Stimulated activated CD8-positive, alpha-beta memory T cell treated with anti-CD3 and anti-CD28 coated beads, Interleukin-15, amount 100 ng/mL, for 1 hour (primary cell): ENCODE measurements at regions not wholly inside any gene's neighbourhood (a gene's known extent, or its start where the extent isn't known, plus 50 kb on each side); places are given as distances from the start of the nearest gene placed in this dataset.
"Not testable (repeated sequence)": the region's sequence is repeated elsewhere in the genome, so short reads cannot be mapped to it uniquely, and the experiment has no call there.

Source experiments
- DNase-seq: peaks from one replicate; pipeline ENCODE4 v3.0.0-alpha.2; 2020; ENCODE audit warnings: low read depth

DNA sequence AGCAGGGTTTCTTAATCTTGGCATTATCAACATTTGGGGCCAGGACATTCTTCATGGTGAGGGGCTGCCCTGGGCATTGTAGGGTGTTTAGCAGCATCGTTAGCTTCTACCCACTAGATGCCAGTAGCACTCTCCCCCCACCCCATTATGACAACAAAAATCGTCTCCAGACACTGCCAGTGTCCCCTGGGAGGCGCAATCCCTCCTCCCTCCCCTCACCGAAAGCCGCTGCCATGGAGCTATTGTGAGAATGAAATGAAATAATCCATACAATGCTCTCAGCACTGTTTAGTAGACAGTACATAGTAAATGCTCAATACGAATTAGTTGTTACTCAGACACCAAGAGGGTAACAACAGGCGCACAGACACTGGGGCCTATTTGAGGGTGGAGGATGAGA, 502.9 kb downstream of the NPIPA7 start:
- DNase-seq, result no peak

DNA sequence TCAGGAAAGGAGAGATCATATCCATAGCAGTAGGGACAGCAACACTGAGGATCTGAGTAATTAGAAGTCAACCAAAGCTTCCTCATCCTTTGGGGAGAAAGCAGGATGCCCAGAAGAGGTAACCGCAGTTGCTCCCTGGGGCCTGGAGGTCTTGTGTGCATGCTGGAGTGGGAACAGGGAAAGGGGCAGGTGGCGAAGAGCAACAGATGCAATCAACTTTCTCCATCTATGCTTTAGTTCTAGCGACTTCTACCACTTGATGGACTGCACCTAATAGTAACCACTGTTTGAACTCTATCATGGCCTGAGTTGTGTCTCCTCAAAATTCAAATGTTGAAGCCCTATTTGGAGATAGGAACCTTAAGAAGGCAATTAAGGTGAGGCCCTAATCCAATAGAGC, 503.8 kb downstream of the NPIPA7 start:
- no peak for DNase-seq

DNA sequence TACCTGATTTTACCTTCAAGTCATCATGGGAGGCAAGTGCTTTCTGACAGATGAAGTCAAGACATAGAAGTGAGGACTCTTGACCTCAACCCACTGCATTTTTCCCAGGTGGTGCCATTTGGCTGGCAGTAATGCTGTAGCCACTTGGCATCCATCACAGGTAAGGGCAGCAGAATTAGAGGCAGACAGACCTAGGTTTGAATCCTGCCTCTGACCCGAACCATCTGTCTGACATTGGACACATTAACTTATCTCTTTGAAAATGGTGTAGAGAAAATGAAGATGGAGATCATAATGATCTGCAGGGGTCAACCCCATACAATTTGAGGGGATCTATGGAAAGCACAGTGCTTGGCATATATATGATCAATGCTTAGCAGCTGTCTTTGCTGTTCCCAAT, 505.5 kb downstream of the NPIPA7 start:
- DNase-seq, result no peak

DNA sequence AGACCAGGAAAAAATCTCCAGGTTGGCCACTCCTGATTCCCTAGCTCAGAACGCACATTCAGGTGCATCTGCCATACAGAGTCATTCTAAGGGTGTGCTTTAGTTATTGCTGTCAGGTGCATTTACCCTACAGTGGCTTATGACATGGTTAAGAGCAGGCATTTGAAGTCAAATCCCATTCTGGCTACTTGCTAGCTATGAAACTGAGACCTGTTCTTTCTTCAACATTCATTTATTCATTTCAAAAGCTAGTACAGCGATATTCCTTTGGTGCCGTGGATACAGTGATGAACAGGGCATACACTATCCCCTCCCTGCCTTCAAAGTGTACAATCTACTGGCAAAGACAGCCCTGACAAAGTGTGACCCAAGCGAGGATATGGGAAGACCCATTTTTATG, 508.3 kb downstream of the NPIPA7 start:
- no peak for DNase-seq

DNA sequence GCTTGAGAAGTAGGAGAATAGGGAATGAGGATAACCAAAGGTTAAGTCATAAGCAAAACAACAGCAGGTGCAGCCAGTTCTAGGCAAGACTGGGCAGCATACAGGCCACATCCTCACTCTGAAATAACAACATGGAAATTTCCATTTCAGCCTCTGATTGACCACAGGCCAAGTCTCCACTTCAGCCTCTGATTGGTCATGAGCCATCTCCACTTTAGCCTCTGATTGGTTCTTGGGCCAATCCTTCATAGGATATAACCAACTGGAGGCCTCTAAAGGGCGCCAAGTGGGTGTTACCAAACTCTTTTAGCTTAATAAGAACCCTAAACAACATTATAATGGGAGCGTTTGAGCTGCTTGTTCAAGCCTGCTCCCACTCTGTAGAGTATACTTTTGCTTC, 512.0 kb downstream of the NPIPA7 start:
- DNase-seq, result no peak

DNA sequence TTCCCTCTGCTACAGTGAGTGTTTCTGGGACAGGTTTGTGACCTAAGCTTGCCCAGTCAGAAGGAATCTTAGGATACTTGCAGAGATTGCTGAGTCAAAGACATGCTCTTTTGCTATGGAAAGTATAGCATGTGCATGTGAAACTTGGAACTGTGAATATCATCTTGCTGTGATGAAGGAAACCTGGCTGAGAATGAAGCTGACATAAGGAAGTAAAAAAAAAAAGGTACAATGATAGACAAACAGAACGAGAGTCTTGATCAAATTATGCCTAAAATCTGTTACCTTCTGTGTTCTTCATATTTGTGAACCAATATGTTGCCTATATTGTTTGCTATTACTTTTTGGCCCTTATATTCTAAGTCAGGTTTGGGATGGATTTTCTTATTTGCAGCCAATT, 525.7 kb downstream of the NPIPA7 start:
- DNase-seq, result no peak

DNA sequence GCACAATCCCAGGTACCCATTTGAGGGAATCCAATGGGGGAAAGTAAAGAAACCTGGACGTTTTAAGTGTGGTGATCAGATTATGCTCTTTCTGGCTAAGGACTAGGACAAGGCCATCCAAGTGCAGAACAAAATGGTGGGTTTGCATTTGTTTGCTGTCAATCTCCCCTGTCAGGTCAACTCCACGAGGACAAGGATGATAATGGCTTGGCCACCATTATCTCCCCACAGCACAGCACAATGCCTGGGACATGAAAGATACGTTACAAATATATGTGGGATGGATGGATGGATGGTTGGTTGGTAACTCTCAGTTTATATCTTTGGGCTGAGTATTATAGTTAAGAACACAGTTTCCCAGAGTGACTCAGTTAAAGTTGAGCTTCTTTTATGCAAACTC, 526.9 kb downstream of the NPIPA7 start:
- no peak for DNase-seq

DNA sequence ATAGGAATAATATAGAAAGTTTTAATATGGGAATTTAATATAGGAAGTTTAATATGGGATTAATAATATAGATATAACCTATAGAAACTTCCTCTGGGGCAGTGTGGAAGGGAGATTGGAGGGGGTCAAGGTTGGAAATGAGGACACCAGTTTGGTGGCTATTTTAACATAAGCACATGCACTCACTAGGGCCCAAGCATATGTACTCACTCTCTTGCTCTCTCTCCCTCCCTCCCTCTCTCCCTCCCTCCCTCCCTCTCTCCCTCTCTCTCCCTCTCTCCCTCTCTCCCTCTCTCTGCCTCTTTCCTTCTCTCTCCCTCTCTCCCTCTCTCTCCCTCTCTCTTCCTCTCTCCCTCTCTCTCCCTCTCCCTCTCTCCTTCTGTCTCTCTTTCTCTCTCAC, 528.1 kb downstream of the NPIPA7 start:
- no peak for DNase-seq

DNA sequence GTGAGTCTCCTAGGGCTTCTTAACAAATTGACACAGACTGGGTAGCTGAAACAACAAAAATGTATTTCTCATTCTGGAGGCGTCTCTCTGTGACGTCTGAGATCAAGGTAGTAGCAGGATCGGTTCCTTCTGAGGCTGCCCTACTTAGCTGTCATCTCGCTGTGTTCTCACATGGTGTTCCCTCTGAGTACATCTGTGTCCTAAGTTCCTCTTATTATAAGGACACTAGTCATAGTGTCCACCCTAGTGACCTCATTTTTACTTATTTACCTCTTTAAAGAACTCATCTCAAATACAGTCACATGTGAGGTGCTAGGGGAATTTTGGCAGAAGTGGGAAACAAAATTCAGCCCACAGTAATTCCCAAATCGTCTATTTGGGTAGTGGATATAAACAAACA, 529.1 kb downstream of the NPIPA7 start:
- DNase-seq, result no peak

DNA sequence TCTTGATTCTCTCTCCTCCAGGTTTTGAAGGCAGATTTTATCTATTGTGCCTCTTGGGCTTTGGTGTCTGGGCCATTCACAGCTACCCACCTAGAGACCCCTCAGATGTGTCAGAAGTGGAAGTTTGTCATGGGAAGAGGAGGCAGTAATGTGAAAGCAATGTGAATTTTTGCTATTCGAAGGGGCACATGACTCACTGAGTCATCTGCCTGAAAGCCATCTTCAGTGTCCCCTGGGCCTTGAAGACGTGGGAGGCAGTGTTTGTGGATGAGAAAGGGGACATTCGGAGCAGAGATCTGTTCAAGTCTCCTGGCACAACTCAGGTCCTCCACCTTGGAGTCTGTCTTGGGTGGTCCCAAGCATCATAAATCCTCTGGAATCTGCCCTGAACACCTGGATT, 530.2 kb downstream of the NPIPA7 start:
- no peak for DNase-seq

DNA sequence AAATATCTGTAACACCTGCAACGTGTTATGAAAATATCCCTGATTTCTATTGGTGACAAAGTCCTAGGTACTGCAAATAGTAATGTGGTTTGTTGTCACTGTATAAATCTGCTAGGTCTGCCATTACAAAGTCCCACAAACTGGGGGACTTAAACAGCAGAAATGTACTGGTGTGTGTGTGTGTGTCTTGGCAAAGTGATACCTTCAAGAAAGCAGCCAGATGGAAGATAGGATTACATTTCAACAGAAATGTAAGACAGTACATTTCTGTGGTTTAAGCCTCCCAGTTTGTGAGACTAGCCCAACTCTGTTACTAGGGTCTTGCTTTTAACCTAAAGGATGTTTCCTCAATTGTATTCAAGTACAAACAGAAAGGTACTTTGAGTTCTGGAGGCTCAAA, 531.7 kb downstream of the NPIPA7 start:
- no peak for DNase-seq

DNA sequence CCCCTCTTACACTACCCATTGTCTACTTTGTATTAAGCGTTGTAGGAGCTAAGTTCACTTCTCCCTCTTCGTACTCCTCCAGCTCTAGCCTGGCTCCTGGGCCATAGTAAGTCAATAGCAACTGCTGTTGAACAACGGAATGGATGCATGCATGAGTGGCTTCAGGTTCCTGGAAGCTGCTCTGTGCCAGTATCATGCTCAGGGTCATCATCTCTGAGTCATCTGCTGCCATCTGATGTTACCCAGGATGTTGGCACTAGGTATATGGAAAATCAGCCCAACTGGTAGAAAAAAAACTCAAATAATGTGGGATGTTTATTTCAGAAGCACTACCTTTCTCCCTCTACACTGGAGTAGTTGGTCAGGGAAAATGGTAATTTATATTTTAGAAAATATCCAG, 536.8 kb downstream of the NPIPA7 start:
- DNase-seq, result no peak

DNA sequence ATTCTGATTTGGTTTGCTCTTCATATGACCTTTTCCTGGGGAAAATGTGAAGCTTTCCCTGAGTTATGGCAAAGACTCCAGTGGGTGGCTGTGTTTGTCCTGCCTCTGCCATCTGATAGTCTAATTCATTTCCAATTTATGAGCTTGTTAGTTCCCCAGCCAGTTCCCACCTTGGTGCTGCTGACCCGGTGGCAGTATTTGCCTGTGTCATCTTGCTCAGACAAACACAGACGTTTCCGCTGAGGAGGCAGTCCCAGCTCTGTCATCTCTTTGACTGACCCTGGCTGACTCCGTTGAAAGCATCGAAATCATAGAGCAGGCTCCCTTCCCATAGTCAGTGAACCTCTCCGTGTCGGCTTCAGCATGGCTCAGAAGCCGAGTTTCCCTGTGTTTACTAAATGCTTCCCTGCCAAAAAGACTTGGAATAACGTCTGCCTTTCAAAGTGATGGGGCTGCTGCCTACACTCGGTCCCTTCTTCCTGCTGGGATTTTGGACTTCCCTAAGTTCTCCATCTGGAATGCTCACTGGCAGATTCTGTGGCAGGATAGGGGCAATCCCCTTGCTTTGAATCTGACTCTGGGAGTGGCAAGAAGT, 538.3 kb downstream of the NPIPA7 start:
- DNase-seq, result no peak

DNA sequence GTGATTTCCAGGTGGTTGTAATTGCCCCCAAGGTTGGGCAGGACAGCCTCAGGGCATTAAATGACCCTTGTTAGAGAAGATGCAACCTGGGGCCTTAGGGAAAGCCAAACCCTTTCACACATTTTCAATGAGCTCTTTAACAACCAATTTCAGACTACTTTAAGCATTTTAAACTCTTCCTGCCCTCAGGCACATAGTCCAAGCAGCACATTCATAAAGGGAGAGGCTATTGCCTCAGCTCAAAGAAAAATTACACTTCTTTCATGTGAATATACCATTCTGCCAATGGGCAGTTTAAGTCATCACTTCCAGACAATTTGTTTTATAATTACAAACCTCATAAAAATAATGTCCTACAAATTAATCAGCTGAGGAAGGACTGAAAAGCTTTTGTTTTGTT, 544.5 kb downstream of the NPIPA7 start:
- no peak for DNase-seq

DNA sequence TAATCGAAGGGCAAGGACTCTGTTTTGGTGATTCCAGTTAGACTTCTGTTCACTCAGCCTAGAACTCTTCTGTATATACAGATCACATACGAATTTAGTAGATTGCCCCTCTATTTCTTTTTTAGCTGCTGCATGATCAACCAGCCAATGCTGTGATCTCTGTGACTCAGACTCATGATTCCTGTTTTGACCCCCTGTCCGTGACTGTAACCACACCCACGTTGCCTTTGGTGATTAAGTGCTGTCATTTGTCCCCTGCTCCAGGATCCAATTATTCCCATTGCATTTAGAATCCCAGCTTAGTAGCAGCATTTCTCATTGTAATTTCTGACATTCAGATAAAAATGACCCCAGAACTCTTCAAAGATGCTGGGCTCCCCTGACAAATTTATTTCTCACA, 545.7 kb downstream of the NPIPA7 start:
- DNase-seq, result no peak

DNA sequence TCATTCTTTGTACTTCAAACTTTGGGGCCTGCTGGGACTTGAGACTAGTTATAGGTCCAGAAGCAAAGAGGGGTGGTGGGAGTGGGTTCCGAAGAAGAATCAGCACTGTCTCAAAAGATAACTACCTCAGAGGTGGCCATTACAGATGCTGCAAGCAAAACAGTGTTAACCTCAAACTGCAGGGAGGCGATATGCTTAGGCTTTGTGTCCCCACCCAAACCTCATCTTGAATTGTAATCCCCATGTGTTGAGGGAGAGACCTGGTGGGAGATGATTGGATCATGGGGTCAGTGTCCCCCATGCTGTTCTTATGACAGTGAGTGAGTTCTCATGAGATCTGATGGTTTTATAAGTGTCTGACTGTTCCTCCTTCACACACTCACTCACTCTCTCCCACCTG, 545.3 kb downstream of the XYLT1 start:
- no peak for DNase-seq

DNA sequence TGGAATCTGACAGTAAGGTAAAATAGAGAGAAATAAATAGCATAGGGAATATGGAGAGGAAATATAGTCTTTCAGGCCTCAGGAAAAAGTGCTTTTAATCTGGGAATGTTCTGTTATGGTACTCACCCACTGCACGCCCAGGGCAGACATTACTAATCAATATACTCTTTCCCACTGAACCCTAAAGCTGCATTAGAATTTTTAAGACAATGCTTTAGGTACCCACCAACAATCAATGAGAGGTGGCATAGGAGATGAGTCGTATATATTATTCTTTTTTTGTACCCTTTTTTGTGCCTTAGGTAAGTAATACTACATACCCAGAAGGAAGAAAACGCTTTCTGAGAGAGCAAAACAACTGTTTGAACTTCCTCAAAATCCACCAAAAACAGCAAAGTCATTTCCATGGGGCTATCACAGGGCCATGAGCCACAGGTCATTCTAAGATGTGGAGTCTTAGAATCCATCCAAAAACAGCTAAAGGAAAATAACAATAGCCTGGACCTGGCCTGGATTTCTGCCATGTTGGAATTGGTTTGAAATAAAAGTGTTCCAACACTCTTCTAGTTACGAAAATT, 542.1 kb downstream of the XYLT1 start:
- no peak for DNase-seq

DNA sequence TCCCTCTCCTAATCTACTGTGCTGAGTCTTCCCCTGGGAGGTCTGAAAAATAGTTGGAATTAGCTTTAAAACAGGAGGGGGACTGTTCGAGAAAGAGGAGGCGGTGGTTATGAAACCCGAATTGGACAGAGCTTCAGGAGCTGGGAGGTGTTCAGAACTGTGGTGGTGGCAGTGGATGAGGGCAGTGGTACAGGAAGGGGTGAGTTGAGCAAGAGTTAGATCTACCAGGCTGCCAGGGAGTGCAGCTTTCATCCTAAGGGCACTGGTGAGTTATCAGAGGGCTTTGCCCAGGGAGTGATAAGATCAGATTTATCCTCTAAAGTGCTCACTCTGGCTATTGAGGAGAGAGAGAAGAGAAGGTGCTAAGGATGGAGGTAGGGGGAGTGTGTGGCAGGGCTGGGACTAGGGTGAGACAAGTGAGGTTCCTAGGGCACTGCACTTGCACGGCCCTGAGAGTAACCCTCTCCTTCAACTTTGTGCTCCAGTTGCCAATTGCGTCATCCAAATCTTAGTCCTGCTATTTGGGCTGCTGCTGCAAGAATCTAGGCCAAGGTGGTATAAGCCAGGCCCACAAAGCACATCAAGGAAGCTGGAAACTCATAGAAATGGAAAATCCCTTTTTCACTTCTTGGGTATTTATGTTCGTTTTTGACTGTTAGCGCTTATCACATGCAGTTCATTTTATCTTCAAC, 540.3 kb downstream of the XYLT1 start:
- no peak for DNase-seq

DNA sequence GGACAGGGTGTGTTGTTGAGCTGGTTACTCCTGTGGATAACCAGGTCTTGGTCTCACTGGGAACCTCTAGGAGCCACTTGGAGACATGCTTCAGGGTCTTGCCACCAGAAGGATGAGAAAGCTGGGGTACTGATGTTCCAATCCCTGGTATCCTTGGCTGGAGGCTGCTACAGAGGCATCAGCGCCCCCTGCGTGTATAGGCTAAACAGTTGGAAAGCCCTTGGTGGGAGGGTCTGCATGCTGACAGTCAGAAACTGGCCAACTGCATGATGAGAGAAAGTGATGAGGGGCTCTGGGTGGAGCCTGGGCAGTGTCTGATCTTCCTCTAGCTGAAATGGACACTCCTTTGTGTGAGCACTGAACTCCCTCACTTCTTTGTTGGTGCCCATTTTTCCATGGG, 536.9 kb downstream of the XYLT1 start:
- DNase-seq, result no peak

DNA sequence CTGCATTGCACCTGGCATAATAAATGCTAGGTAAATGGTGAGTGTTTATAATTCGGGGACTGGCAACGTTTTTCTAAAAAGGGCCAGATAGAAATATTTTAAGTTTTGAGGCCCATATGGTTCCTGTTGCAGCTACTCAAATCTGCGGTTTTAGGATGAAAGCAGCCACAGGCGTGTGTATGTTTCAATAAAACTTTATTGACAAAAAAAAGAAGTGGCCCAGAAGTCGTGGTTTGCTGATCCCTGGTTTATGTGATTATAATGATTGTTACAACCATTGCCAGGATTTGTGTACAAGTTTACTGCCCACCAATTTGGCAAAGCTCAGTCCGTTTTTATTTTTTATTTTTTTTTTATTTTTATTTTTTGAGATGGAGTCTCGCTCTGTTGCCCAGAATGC, 536.1 kb downstream of the XYLT1 start:
- no peak for DNase-seq

DNA sequence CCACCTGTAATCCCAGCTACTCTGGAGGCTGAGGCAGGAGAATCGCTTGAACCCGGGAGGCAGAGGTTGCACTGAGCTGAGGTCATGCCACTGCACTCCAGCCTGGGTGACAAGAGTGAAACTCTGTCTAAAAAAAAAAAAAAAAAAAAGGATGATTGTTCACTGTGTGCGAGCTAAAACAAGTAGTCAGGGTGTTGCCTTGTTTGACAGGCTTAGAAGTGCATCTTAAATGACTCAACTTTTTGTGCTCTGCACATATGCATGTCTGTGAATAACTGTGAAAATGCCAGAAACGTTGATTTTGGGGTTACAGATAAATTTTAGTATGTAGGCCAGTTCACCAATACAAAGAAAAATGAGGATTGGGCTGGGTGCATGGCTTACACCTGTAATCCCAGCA, 534.9 kb downstream of the XYLT1 start:
- DNase-seq, result not testable (repeated sequence)

DNA sequence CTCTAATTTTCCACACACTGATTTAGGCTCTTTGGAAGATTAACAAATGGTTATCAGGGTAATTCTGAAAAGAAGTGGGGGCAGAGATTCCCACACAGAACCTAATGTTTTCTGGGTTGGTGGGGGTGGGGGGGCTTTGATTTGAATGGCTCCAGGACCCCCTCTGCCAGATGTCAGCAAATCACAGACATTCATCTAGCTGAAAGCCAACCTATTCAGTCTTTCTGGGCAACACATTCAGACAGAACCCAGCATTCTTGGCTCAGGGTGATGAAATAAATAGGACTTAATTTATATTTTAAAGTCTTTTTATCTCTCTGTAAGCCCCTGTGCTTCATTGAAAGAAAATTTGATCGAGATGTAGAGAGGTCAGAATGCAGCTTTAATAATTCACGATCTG, 533.2 kb downstream of the XYLT1 start:
- DNase-seq, result no peak

DNA sequence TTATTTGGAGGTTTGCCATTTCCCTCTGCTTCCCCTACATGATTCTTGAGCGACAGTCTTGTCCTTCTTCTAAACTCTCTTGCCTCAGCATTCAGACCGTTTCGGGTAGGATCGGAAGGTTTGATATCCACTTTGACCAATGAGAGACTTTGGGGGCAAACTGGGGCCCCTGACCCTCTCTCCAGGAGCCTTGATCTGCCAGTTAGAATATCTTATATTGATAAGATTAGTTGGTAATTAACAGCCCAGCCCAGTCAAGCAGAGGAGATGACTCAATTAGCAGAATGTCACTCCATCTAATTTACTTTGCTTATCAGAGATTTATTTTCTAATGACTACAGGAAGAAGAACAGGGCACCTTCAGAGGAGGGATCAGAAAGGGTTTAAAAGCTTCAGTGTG, 532.8 kb downstream of the XYLT1 start:
- DNase-seq, result no peak

DNA sequence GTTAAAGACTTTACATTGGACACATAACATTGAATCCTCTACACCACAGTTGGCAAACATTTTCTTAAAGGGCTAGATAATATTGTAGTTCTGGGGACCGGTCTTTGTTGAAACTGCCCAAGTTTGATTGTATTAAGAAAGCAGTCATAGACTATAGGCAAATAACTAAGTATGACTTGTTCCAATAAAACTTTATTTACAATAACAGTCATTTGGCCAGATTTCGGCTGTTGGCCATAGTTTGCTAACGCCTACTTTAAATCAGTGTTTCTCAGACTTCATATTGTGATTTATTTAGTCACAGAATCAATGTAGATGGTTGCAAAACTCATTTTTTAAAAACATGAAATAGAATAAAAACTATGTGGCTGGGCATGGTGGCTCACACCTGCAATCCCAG, 531.8 kb downstream of the XYLT1 start:
- DNase-seq, result no peak
